HEK293 (cell line): ENCODE measurements at regions not wholly inside any gene's neighbourhood (a gene's known extent, or its start where the extent isn't known, plus 50 kb on each side); places are given as distances from the start of the nearest gene placed in this dataset.

Source experiments
- CTCF ChIA-PET: fragments of 350-600 bp; formaldehyde crosslinking; extraction: SDS; loops from one replicate; lab custom pipeline; 2021; ENCODE audit warnings: antibody characterized with exemption; lab: Yijun Ruan, JAX
- POLR2A ChIA-PET: fragments of 300-600 bp; formaldehyde crosslinking; extraction: SDS; loops from one replicate; lab custom pipeline; 2020; ENCODE audit warnings: antibody characterized with exemption, inconsistent platforms; lab: Yijun Ruan, JAX
- H3K27ac ChIP-seq: fragments of 200-500 bp; sonication (Bioruptor generic); 2 replicates; pipeline ENCODE4 v1.5.1; 2014; ENCODE audit warnings: low read depth, low read length, control low read depth, inconsistent platforms; ENCODE audit errors: extremely low read depth
- H3K36me3 ChIP-seq, 2 experiments: fragments of 200-500 bp in 1 of 2; sonication (Bioruptor generic) in 1 of 2; 1 replicate in 1 of 2; 2 replicates in 1 of 2; pipeline ENCODE4 v1.5.1; 2014 to 2017; ENCODE audit warnings: inconsistent platforms in 2 of 2, low read length in 2 of 2; ENCODE audit not compliant: control insufficient read depth in 2 of 2, insufficient read depth in 1 of 2
- H3K4me1 ChIP-seq: fragments of 200-500 bp; sonication (Bioruptor generic); 2 replicates; pipeline ENCODE4 v1.5.1; 2014; ENCODE audit warnings: mild to moderate bottlenecking, low read length, inconsistent platforms; ENCODE audit not compliant: control insufficient read depth, insufficient read depth
- H3K4me3 ChIP-seq: 2 replicates; pipeline ENCODE4 v1.5.1; 2011; ENCODE audit warnings: low read depth, mild to moderate bottlenecking, control low read depth, low read length, moderate library complexity
- H3K9me3 ChIP-seq: fragments of 200-500 bp; sonication (Bioruptor generic); 2 replicates; pipeline ENCODE4 v1.5.1; 2014; ENCODE audit warnings: low read depth, low read length, inconsistent platforms; ENCODE audit not compliant: control insufficient read depth, insufficient read depth
- BCL11A ChIP-seq: fragments of 450-650 bp; formaldehyde crosslinking; IDR thresholded peaks from 2 replicates; pipeline ENCODE4 v1.5.1; 2016; ENCODE audit warnings: low read depth, missing biosample characterization, missing genetic modification characterization
- CTCF ChIP-seq: fragments of 450-650 bp; formaldehyde crosslinking; IDR thresholded peaks from 2 replicates; pipeline ENCODE4 v1.5.1; 2016; ENCODE audit warnings: missing biosample characterization, missing genetic modification characterization
- HOXD13 ChIP-seq: sonication (generic); formaldehyde crosslinking; IDR thresholded peaks from 2 replicates; pipeline ENCODE4 v1.8.0; 2022; ENCODE audit warnings: missing genetic modification reagents, borderline replicate concordance
- IKZF3 ChIP-seq: fragments of 450-650 bp; IDR thresholded peaks from 2 replicates; pipeline ENCODE4 v1.5.0; 2018; ENCODE audit warnings: missing biosample characterization, mild to moderate bottlenecking, missing genetic modification characterization, moderate library complexity
- KLF1 ChIP-seq: fragments of 450-650 bp; formaldehyde crosslinking; IDR thresholded peaks from 2 replicates; pipeline ENCODE4 v1.5.1; 2016; ENCODE audit warnings: missing biosample characterization, missing genetic modification characterization
- KLF10 ChIP-seq: fragments of 450-650 bp; IDR thresholded peaks from 2 replicates; pipeline ENCODE4 v1.5.1; 2018; ENCODE audit warnings: missing biosample characterization, mild to moderate bottlenecking, missing genetic modification characterization
- KLF16 ChIP-seq: fragments of 450-650 bp; formaldehyde crosslinking; IDR thresholded peaks from 2 replicates; pipeline ENCODE4 v1.5.1; 2017; ENCODE audit warnings: missing biosample characterization, missing genetic modification characterization
- KLF7 ChIP-seq: fragments of 450-650 bp; formaldehyde crosslinking; IDR thresholded peaks from 2 replicates; pipeline ENCODE4 v1.5.1; 2016; ENCODE audit warnings: missing biosample characterization, missing genetic modification characterization, borderline replicate concordance
- KLF8 ChIP-seq: fragments of 450-650 bp; formaldehyde crosslinking; IDR thresholded peaks from 2 replicates; pipeline ENCODE4 v1.5.1; 2016; ENCODE audit warnings: missing biosample characterization, missing genetic modification characterization
- MYNN ChIP-seq: fragments of 450-650 bp; formaldehyde crosslinking; IDR thresholded peaks from 2 replicates; pipeline ENCODE4 v1.5.1; 2016; ENCODE audit warnings: missing biosample characterization, missing genetic modification characterization, borderline replicate concordance
- SCRT2 ChIP-seq: fragments of 450-650 bp; formaldehyde crosslinking; IDR thresholded peaks from 2 replicates; pipeline ENCODE4 v1.5.1; 2016; ENCODE audit warnings: missing biosample characterization, missing genetic modification characterization
- SP2 ChIP-seq: fragments of 450-650 bp; formaldehyde crosslinking; IDR thresholded peaks from 2 replicates; pipeline ENCODE4 v1.5.1; 2016; ENCODE audit warnings: missing biosample characterization, missing genetic modification characterization
- SP7 ChIP-seq: fragments of 450-650 bp; formaldehyde crosslinking; IDR thresholded peaks from 2 replicates; pipeline ENCODE4 v1.5.1; 2016; ENCODE audit warnings: missing biosample characterization, missing genetic modification characterization
- ZBTB10 ChIP-seq: fragments of 450-650 bp; formaldehyde crosslinking; IDR thresholded peaks from 2 replicates; pipeline ENCODE4 v1.5.1; 2016; ENCODE audit warnings: missing biosample characterization, missing genetic modification characterization
- ZBTB6 ChIP-seq: fragments of 450-650 bp; formaldehyde crosslinking; IDR thresholded peaks from 2 replicates; pipeline ENCODE4 v1.5.1; 2017; ENCODE audit warnings: missing biosample characterization, missing genetic modification characterization
- ZBTB8A ChIP-seq: fragments of 450-650 bp; formaldehyde crosslinking; IDR thresholded peaks from 2 replicates; pipeline ENCODE4 v1.5.1; 2016; ENCODE audit warnings: missing biosample characterization, missing genetic modification characterization
- ZNF121 ChIP-seq: fragments of 450-650 bp; formaldehyde crosslinking; IDR thresholded peaks from 2 replicates; pipeline ENCODE4 v1.5.1; 2016; ENCODE audit warnings: missing biosample characterization, missing genetic modification characterization
- ZNF133 ChIP-seq: fragments of 450-650 bp; formaldehyde crosslinking; IDR thresholded peaks from 2 replicates; pipeline ENCODE4 v1.5.1; 2016; ENCODE audit warnings: missing biosample characterization, missing genetic modification characterization
- ZNF18 ChIP-seq: fragments of 450-650 bp; formaldehyde crosslinking; IDR thresholded peaks from 2 replicates; pipeline ENCODE4 v1.5.1; 2016; ENCODE audit warnings: missing biosample characterization, missing genetic modification characterization
- ZNF23 ChIP-seq: fragments of 450-650 bp; formaldehyde crosslinking; IDR thresholded peaks from 2 replicates; pipeline ENCODE4 v1.5.1; 2016; ENCODE audit warnings: missing biosample characterization, missing genetic modification characterization, borderline replicate concordance
- ZNF335 ChIP-seq: fragments of 450-650 bp; formaldehyde crosslinking; conservative IDR thresholded peaks from 2 replicates; pipeline ENCODE4 v1.5.1; 2016; ENCODE audit warnings: missing biosample characterization, missing genetic modification characterization
- ZNF37A ChIP-seq: fragments of 450-650 bp; IDR thresholded peaks from 2 replicates; pipeline ENCODE4 v1.5.1; 2018; ENCODE audit warnings: missing biosample characterization, missing genetic modification characterization
- ZNF426 ChIP-seq: fragments of 450-650 bp; formaldehyde crosslinking; IDR thresholded peaks from 2 replicates; pipeline ENCODE4 v1.5.1; 2017; ENCODE audit warnings: missing biosample characterization, missing genetic modification characterization, mild to moderate bottlenecking, inconsistent platforms, moderate library complexity
- ZNF501 ChIP-seq: fragments of 450-650 bp; formaldehyde crosslinking; IDR thresholded peaks from 2 replicates; pipeline ENCODE4 v1.5.1; 2016; ENCODE audit warnings: missing biosample characterization, missing genetic modification characterization
- ZNF555 ChIP-seq: fragments of 450-650 bp; formaldehyde crosslinking; conservative IDR thresholded peaks from 2 replicates; pipeline ENCODE4 v1.5.1; 2017; ENCODE audit warnings: missing biosample characterization, mild to moderate bottlenecking, missing genetic modification characterization, inconsistent platforms
- ZNF610 ChIP-seq: fragments of 450-650 bp; formaldehyde crosslinking; IDR thresholded peaks from 2 replicates; pipeline ENCODE4 v1.5.1; 2016; ENCODE audit warnings: missing biosample characterization, missing genetic modification characterization, borderline replicate concordance
- ZNF623 ChIP-seq: fragments of 450-650 bp; formaldehyde crosslinking; IDR thresholded peaks from 2 replicates; pipeline ENCODE4 v1.5.1; 2016; ENCODE audit warnings: missing biosample characterization, missing genetic modification characterization
- ZNF654 ChIP-seq: fragments of 450-650 bp; formaldehyde crosslinking; IDR thresholded peaks from 2 replicates; pipeline ENCODE4 v1.5.1; 2016; ENCODE audit warnings: low read depth, missing biosample characterization, missing genetic modification characterization
- TF ChIP-seq, protein P1 (sequence below): fragments of 450-650 bp; formaldehyde crosslinking; IDR thresholded peaks from 2 replicates; pipeline ENCODE4 v1.5.1; 2016; ENCODE audit warnings: missing biosample characterization, missing genetic modification characterization

- TF ChIP-seq ZBTB6 (tag by site-specific recombination) (no peak; the same call in 1 of the 2 replicates), ZBTB10 (tag by site-specific recombination) (no peak), CTCF (peak; percentile 41; the same call in 1 of the 2 replicates), ZNF623 (peak; percentile 17), SP7 (tag by site-specific recombination) (peak; percentile 72), IKZF3 (tag by site-specific recombination) (no peak), ZNF654 (no peak), ZNF335 (tag by site-specific recombination) (peak; percentile 90), KLF8 (tag by site-specific recombination) (peak; percentile 69), ZNF18 (tag by site-specific recombination) (no peak), ZNF133 (no peak)
- TF ChIP-seq, protein P1, sequence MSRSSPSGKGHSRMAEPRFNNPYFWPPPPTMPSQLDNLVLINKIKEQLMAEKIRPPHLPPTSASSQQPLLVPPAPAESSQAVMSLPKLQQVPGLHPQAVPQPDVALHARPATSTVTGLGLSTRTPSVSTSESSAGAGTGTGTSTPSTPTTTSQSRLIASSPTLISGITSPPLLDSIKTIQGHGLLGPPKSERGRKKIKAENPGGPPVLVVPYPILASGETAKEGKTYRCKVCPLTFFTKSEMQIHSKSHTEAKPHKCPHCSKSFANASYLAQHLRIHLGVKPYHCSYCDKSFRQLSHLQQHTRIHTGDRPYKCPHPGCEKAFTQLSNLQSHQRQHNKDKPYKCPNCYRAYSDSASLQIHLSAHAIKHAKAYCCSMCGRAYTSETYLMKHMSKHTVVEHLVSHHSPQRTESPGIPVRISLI (tag by site-specific recombination), result no peak
- TF ChIP-seq, all 188 proteins: peak for 46
Observed at GRCh38 chr6:26156105-26156849, 69.0 kb downstream of the HFE start (continued).

DNA sequence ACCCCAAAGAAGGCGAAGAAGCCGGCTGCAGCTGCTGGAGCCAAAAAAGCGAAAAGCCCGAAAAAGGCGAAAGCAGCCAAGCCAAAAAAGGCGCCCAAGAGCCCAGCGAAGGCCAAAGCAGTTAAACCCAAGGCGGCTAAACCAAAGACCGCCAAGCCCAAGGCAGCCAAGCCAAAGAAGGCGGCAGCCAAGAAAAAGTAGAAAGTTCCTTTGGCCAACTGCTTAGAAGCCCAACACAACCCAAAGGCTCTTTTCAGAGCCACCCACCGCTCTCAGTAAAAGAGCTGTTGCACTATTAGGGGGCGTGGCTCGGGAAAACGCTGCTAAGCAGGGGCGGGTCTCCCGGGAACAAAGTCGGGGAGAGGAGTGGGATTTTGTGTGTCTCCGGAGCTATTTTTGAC lies 69.6 kb downstream of the HFE start:
- POLR2A ChIA-PET, result interaction anchor here (0.8 to 6.3 kb wide), 29 partner anchors 8 to 1651 kb away, joined by 3 to 439 read pairs (median 8); a partner anchor contains a TSS
- Histone ChIP-seq H3K4me1 (no peaks in the 10 kb centered on the region), H3K4me3 (peak overlapping the region; percentile 71), H3K36me3 (no peaks in the 10 kb centered on the region), H3K9me3 (no peaks in the 10 kb centered on the region), H3K27ac (peak overlapping the region; percentile 48; the same call in 1 of the 2 replicates)
- CTCF ChIA-PET, result interaction anchor here (0.6 to 1.7 kb wide), 4 partner anchors 30 to 899 kb away, joined by 3 to 6 read pairs (median 3); a partner anchor contains a TSS
- TF ChIP-seq ZNF555 (no peak), SCRT2 (tag by site-specific recombination) (peak; percentile 82), HOXD13 (no peak), ZNF426 (tag by site-specific recombination) (no peak), MYNN (no peak), SP2 (tag by site-specific recombination) (peak; percentile 80), KLF10 (tag by site-specific recombination) (no peak), KLF7 (tag by site-specific recombination) (no peak), KLF16 (tag by site-specific recombination) (no peak; the same call in none of the 2 replicates), ZNF501 (tag by site-specific recombination) (no peak), ZNF335 (tag by site-specific recombination) (peak; percentile 73), ZNF610 (tag by site-specific recombination) (no peak), ZBTB8A (peak; percentile 66), ZNF37A (tag by site-specific recombination) (no peak), ZNF23 (tag by site-specific recombination) (no peak), ZNF121 (0 out of 2 replicates have a peak, but pooled peaks have one; percentile 9), BCL11A (tag by site-specific recombination) (no peak), KLF1 (tag by site-specific recombination) (peak; percentile 57)
